Hepatocyte (in vitro differentiated cells): ENCODE measurements at regions not wholly inside any gene's neighbourhood (a gene's known extent, or its start where the extent isn't known, plus 50 kb on each side); places are given as distances from the start of the nearest gene placed in this dataset.

ENCODE experiments used
- EZH2 ChIP-seq: fragments of 200-600 bp; sonication (generic); IDR thresholded peaks from 2 replicates; pipeline ENCODE4 v1.6.1; 2016; ENCODE audit warnings: antibody characterized with exemption, mild to moderate bottlenecking, borderline replicate concordance
- TF ChIP-seq, protein P1 (sequence below): fragments of 200-600 bp; sonication (generic); IDR thresholded peaks from 2 replicates; pipeline ENCODE4 v1.5.1; 2016; ENCODE audit warnings: antibody characterized with exemption, mild to moderate bottlenecking; ENCODE audit not compliant: poor library complexity

DNA sequence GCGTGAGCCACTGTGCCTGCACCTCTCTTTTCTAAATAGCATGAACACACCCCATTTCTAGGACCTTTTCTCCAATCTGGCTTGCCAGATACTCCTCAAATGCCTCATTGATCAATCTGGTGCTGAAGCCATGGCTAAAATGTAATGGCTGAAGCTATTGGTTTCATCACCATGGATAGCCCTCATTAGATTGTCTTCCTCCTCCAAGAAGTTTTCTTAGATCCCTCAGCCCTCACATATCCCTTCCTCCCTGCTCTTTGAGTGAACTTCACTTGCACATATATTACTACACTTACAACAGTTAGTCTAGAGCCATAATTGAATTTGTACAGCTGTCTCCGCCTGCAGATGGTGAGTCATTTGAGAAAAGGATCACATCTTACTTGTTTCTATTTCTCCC lies 77.9 kb upstream of the TOX3 start:
- TF ChIP-seq, protein P1, sequence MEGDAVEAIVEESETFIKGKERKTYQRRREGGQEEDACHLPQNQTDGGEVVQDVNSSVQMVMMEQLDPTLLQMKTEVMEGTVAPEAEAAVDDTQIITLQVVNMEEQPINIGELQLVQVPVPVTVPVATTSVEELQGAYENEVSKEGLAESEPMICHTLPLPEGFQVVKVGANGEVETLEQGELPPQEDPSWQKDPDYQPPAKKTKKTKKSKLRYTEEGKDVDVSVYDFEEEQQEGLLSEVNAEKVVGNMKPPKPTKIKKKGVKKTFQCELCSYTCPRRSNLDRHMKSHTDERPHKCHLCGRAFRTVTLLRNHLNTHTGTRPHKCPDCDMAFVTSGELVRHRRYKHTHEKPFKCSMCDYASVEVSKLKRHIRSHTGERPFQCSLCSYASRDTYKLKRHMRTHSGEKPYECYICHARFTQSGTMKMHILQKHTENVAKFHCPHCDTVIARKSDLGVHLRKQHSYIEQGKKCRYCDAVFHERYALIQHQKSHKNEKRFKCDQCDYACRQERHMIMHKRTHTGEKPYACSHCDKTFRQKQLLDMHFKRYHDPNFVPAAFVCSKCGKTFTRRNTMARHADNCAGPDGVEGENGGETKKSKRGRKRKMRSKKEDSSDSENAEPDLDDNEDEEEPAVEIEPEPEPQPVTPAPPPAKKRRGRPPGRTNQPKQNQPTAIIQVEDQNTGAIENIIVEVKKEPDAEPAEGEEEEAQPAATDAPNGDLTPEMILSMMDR, result no peak
- TF ChIP-seq EZH2, result no peak
